ENCODE measurements at regions not wholly inside any gene's neighbourhood (a gene's known extent, or its start where the extent isn't known, plus 50 kb on each side); places are given as distances from the start of the nearest gene placed in this dataset.
"Not testable (repeated sequence)": the region's sequence is repeated elsewhere in the genome, so short reads cannot be mapped to it uniquely, and the experiment has no call there.

DNA sequence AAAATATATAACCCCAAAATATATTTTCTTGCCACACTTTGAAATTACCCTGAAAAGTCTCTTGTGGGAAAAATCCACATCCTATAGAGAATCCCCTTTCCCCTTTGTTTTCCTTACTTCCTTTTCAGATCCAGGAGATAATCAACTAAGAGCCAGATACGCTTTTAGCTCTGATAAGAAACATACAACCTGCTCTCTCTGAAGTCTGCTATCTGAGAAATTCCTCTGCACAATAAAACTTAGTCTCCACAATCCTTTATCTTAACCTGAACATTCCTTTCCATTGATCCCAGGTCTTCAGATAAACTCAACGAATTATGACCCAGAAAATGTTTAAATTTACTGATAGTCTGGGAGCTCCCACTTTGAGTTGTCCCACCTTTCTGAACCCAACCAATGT is 233.4 kb upstream of the SETMAR start:
- no peak for DNase-seq (ENCODE audit: low read depth in 2 of 3, low spot score in 1 of 3)

DNA sequence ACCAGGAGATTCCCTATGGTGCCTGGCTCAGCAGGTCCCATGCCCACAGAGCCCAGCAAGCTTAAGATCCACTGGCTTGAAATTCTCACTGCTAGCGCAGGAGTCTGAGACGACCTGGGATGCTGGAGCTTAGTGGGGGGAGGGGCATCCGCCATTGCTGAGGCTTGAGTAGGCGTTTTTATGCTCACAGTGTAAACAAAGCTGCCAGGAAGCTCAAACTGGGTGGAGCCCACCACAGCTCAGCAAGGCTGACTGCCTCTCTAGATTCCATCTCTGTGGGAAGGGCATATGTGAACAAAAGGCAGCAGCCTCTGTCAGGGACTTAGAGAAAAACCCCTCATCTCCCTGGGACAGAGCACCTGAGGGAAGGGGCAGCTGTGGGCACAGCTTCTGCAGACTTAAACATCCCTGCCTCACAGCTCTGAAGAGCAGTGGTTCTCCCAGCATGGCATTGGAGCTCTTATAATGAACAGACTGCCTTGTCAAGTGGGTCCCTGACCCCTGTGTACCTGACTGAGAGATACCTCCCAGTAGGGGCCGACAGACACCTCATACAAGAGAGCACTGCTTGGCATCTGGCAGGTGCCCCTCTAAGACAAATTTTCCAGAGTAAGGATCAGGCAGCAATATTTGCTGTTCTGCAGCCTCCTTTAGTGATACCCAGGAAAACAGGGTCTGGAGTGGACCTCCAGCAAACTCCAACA is 231.5 kb upstream of the SETMAR start:
- DNase-seq (ENCODE audit: low read depth in 2 of 3, low spot score in 1 of 3) = no peak

DNA sequence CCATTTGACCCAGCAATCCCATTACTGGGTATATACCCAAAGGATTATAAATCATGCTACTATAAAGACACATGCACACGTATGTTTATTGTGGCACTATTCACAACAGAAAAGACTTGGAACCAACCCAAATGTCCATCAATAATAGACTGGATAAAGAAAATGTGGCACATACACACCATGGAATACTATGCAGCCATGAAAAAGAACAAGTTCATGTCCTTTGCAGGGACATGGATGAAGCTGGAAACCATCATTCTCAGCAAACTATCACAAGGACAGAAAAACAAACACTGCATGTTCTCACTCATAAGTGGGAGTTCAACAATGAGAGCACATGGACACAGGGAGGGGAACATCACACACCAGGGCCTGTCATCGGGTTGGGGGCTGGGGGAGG is 225.9 kb upstream of the SETMAR start:
- not testable (repeated sequence) for DNase-seq (ENCODE audit: low read depth in 2 of 3, low spot score in 1 of 3)

DNA sequence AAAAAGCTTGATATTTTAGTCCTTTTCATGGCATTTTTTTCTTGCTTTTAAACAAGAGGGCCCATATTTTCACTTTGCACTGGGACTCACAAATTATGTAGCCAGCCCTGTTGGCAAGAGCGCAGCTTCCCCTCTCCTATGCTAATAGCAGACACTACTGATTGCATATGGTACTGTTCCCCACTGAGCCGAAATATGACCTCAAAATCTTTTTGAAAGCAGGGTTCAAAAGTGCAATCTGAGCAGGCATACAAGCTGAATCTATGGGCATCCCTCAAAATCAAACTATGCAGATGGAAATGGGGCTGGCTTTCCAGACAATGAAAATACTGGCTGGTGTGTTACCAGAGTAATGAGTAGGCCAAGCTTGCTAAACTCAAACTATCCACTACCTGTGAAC is 225.2 kb upstream of the SETMAR start:
- DNase-seq (ENCODE audit: low read depth in 2 of 3, low spot score in 1 of 3) = no peak

DNA sequence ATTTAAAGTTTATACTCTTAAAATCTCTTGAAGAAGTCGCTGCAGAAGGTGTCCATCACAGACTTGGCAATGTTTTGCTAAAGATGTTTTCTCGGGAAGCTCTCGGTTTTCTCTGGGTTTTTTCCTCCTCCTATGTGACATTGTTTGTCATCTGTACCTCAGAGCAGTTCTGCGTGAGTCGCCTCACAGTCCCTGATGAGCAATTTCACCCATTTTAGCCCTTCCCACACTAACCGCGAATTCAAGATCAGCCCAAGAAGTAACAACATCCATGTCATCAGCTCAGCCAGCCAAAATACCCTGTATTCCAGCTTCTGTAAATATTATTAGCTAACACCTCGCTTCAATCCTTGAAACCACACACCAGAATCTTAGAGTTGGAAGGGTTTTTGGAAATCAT is 224.3 kb upstream of the SETMAR start:
- DNase-seq (ENCODE audit: low read depth in 2 of 3, low spot score in 1 of 3) = no peak

DNA sequence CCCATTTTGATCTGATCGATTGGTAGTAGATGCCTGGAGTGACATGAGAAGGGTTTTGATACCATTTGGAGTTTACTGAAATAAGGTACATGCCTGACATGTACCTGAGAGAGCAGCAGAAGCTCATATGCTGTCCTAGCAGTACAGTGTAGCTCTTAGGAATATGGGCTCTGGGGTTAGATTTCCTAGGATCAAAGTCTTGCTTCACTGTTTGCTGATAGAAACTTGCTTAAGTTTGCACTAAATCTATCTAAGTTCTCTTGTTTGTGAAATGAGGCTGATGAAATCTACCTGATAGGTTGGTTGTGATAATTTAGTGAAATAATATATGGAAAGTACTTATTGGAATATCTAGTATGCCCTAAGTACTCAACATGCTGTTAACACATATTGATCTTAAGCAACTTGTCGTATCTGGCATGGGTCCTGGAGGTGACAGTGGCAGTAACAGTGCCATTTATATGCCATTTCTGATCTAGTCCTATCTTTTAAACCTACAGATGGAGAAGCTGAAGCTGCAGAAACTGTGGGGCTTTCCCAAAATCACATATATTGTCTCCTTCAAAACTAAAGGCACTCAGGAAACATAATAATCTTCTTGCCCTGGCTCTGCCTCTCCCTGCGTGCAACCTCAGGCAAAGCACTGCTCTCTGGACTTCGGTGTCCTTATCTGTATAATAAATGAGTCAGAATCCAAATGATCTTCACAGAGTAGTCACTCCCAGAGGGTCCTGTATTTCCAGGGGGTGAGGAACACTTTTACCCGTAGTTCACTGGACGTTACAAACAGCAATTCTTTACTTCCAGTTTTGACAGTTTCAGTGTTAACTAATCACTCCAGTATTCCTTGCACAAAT is 223.6 kb upstream of the SETMAR start:
- no peak for DNase-seq (ENCODE audit: low read depth in 2 of 3, low spot score in 1 of 3)

DNA sequence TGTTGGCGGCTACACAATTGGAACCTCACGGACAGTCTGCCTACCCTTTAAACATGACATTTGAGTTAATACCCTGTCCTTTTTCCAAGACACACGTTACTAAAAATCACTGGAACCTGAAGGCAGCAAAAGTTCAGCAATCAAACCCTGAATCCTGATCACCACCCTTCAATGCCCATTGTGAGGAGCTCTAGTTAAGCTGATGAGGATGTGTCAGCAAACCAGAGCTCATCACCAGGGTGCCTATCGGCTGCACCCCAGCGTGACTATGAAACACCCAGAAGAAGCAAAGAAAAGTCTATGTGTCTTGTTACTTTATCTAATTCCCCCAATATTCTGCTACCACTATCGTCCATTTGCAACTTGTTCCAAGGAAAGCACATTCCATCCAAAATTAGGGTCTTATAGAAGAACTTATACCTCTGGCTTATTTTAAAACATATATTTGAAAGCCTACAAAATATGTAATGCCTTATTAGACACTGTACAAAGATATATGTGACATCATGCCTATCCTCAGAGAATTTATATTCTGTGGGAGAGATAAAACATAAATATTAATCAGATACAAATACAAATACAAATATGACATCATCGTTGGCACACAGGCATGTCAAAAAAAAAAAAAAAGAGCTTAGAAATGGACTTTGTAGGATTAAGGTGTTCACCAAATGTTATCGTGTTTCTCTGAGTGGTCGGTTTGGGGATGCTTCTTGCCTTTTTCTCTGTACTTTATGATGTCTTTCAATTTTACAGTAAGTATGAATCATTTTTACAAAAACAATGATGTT is 219.7 kb upstream of the SETMAR start:
- no peak for DNase-seq (ENCODE audit: low read depth in 2 of 3, low spot score in 1 of 3)

DNA sequence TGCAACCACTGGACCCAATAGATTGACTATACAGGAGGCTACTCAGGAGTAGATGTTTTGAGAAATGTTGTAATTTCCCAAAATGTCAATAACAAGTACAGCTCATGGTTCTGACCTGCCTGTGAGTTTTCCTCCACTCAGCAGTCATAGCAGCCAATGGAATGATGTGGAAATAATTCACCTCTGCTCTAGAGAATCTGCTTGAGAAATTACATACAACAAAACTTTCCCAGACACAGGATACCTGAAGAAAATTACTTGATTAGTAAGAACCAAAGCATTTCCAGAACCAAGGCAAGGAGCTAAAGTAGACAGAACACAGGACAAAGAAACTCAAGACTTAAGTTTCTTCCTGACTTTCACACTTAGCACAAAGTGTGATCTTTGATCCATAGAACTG is 218.9 kb upstream of the SETMAR start:
- DNase-seq (ENCODE audit: low read depth in 2 of 3, low spot score in 1 of 3) = no peak

DNA sequence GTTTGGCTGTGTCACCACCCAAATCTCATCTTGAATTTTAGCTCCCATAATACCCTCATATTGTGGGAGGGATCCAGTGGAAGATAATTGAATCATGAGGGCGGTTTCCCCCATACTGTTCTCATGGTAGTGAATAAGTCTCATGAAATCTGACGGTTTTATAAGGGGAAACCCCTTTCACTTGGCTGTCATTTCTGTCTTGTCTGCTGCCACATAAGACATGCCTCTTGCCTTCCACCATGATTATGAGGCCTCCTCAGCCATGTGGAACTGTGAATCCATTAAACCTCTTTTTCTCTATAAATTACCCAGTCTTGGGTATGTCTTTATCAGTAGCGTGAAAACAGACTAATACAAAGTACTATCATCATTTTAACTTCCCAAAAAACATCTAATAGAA is 216.5 kb upstream of the SETMAR start:
- not testable (repeated sequence) for DNase-seq (ENCODE audit: low read depth in 2 of 3, low spot score in 1 of 3)

DNA sequence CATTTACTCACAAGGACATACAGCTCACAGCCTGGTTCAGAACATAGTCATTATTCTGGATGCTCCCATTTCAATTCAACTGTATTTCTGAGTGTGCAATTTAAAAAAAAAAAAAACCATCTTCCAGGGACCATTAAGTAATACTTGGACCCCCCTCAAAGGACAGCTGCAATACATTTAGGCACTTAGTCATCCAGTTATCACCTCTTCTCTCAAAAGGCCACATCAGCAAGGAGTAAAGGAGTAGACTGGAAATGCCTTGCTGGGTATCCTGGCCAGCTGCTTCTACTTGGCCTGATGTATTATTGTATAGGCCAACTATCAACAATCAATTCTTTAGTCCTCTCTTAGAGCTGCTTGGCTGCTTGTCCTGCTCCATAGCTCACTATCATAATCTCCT is 211.4 kb upstream of the SETMAR start:
- DNase-seq (ENCODE audit: low read depth in 2 of 3, low spot score in 1 of 3) = no peak

DNA sequence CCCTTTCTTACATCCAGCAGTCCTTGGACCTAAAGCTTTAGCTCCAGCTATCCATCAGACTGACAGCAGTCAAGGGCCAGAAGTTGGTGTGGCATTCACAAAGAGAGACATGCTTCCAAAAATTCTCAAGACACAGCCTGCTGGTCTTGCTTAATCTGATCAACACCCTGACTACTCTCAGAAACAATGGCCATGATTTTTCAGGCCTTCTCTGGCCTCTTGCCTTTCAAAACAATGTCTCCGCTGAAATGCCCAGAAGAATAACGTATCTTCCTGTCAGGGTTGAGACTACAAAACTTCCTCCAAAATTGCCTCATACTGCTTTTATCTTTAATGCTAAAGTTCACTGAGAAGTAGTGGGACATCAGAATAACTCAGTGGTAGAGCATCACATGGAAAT is 205.4 kb upstream of the SETMAR start:
- no peak for DNase-seq (ENCODE audit: low read depth in 2 of 3, low spot score in 1 of 3)

DNA sequence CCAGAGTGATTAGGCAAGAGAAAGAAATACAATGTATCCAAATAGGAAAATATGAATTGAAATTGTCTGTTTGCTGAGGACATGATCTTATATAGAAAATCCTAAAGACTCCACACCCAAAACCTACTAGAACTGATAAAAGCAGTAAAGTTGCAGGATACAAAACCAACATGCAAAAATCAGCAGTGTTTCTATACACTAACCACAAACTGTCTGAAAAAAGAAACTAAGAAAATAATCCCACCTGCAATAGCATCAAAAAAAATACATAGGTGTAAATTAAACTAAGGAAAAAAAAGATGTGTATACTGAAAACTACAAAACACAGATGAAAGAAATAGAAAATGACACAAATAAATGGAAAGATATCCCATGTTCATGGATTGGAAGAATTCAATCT is 203.6 kb upstream of the SETMAR start:
- DNase-seq (ENCODE audit: low read depth in 2 of 3, low spot score in 1 of 3) = no peak

DNA sequence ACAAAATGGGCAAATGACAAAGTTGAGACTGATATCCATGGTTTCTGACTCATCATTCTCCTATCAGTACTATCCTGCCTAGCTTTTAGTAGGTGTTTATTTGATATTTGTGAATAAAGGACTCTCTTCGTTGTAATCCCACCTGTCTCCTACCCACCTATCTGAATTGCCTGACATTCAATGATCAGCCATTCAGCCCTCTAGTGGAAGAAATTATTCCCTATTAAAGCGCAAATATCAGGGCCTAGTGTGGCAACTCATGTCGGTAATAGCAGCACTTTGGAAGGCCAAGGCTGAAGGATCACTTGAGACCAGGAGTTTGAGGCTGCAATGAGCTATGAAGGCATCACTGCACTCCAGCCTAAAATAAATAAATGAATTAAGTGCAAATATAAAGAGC is 195.7 kb upstream of the SETMAR start:
- DNase-seq (ENCODE audit: low read depth in 2 of 3, low spot score in 1 of 3) = no peak

DNA sequence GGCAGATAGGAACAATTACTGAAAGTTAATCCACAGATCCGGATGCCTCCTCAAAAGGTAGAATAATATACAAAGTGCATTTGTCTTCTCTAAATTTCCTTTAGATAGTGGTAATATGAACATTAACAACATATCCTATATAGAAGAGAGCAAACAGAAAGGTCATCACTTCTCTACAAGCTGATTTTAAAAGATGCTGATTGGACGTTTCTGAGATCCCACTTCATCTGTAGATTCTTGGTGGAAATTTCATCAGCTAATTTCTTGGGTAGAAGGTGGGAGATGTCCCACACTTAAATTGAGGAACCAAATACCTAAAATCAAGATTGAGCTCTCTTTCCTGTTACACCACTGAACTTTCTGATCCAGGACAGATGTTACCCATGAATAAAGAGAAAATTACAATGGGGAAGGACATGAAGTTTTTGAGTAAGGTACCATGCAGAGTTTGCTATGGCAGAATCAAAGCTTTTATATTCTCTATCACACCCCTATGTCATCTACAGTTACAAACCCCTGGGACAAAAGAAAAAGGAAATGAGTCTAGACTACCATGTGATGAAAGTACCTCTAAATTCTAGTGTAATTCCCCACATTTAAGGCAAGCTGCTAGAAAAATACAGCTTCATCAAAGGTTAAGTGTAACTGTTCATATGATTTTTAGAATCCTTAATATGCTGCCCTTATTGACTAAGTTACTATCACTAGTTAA is 189.2 kb upstream of the SETMAR start:
- DNase-seq (ENCODE audit: low read depth in 2 of 3, low spot score in 1 of 3) = no peak

DNA sequence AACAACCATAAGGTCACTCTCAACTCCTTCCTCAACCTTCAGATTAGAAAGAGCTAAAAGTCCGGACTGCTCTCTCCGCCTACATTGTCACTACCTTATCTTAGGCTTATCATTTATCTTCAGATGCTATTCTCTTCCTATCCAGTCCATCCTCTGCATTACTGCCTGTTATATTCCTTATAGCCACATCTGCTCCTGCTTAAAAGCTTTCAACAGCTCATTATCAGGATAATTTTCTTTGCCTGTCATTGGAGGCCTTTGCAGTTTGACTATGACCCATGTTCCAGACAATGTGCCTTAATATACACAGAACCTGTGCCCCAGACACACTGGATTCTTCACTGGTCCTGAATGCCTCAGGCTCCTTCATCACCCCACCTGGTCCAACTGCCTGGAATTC is 184.1 kb upstream of the SETMAR start:
- no peak for DNase-seq (ENCODE audit: low read depth in 2 of 3, low spot score in 1 of 3)

DNA sequence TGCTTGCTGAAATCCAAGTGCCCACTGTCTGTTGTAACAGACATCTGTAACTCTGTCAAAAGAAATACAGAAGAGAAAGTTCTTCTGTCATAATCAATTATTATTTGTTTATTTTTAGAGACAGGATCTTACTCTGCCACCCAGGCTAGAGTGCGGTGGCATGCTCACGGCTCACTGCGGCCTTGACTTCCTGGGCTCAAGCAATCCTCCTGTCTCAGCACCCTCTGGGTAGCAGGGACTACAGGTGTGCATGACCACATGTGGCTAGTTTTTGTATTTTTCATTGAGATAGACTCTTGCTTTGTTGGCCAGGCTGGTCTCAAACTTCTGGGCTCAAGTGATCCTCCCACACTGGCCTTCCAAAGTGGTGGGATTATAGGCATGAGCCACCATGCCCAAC is 177.6 kb upstream of the SETMAR start:
- DNase-seq (ENCODE audit: low read depth in 2 of 3, low spot score in 1 of 3) = no peak

DNA sequence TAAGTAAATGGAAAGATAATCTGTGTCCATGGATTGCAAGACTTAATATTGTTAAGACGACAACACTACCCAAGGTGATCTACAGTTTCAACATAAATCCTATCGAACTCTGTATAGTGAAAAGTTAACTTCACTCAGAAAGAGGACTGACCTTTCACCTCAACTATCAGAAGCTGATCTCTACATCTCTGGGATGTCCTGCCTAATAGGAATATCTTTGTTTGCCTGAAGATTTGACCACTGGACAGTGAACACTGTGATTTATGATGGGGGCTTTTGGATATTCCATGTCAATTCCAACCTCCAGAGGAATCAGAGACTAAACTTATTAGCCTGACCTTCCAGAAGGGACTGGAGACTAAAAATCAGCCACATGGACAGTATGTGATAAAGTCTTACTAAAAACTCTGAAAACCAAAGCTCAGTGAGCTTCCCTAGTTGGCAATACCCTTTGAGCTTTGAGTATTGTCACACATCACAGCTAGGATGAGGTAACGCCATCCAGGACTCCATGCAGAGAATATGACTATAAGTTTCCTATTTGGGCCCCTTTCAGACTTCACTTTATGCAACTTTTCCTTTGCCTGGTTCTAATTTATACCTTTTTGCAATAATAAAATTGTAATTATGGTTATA is 164.9 kb upstream of the SETMAR start:
- no peak for DNase-seq (ENCODE audit: low read depth in 2 of 3, low spot score in 1 of 3)

DNA sequence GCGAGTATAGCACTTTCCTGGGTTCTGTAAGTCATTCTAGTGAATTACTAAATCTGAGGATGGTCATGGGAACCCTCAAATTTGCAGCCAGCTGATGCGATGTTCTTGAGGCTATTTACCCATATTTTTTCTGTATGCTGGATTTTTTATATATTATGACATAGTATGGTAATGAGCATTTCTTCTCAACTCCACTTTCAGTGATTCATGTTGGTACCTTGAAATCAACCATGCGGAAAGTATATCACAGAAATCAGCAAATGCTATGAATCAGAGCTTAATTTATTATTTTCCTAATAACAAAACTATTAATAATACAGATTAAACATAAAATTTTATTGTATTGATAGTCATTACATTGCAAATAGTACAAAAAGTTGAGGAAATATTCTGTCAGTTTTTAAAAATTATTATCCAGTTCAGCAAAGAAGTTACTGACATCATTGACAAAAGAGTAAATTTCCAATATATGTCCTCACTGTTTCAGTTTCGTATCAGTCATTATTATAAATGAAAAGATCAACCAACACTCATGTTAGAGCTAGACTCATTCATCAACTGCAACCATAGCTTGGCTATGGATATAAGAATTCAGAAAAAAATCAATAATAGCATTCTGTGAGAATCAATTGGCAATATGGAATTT is 164.3 kb upstream of the SETMAR start:
- DNase-seq (ENCODE audit: low read depth in 2 of 3, low spot score in 1 of 3) = no peak

DNA sequence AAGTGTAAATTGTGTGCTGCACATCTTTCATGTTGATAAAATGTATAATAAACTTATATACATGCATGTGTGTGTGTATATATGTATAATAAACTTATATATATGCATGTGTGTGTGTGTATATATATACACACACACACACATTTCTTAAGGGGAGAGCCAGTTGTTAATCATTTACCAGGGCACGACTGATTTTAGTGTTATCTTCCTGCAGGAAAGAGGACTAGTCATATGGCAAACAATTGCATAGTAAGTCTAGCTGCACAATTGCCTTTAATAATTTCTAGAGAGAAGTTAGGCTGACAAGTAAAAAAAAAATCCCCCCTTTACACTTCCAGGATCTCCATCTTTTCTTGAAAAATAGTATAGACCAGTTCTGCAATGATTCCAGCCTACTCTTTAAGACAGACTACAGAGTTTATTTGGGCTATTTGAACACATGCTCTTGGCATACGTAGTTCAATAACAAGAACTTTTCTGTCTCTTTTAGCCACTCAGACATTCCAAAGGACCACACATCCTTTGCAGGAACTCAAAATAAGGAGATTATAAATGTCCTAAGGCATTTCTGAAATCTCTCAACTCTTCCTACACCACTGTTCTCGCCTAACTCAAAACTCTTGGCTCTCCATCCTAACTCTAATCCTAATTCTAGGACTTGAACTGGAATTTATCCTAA is 163.6 kb upstream of the SETMAR start:
- DNase-seq (ENCODE audit: low read depth in 2 of 3, low spot score in 1 of 3) = no peak

DNA sequence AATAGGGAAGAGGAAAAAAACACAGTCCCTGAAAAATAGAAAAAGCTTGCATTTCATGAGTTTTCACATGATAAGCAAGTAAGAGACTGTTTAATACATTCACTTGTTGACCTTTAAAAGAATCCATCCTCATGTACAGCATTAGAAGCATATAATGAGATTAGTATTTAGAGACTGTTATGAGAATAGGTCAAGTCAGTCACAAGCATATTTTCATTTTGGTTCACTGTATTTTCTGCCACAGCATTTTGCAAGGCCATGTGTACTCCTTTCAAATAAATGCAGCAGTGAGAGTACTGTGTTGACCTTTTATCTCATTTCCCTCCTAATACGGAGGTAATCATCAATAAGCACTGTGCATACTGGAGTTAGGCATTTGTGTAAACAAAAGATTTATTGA is 162.2 kb upstream of the SETMAR start:
- DNase-seq (ENCODE audit: low read depth in 2 of 3, low spot score in 1 of 3) = no peak

All from stimulated activated CD4-positive, alpha-beta T cell treated with anti-CD3 and anti-CD28 coated beads, Interleukin-12 subunit alpha, Interleukin-12 subunit beta, amount 100 ng/mL, for 48 hours (primary cell).